ENCODE measurements at regions not wholly inside any gene's neighbourhood (a gene's known extent, or its start where the extent isn't known, plus 50 kb on each side); places are given as distances from the start of the nearest gene placed in this dataset.

- Histone ChIP-seq H3K4me3 (ENCODE audit: low read length) (no peak overlapping the region), H3K9ac (ENCODE audit: extremely low read depth, low read length, poor library complexity, severe bottlenecking) (no peak overlapping the region), H3K9me3 (ENCODE audit: control insufficient read depth, low read length) (no peaks in the 10 kb centered on the region), H3K27ac (ENCODE audit: low read depth, low read length) (no peak overlapping the region), H3K36me3 (ENCODE audit: control insufficient read depth, insufficient read depth, low read length) (no peaks in the 10 kb centered on the region), H3K27me3 (ENCODE audit: control insufficient read depth, insufficient read depth, low read length, poor library complexity, severe bottlenecking) (no peaks in the 10 kb centered on the region), H3K4me1 (ENCODE audit: control insufficient read depth, insufficient read depth, low read length) (peaks cover 7% of the 10 kb centered on the region)
- no peak overlapping the region for H3K27ac Mint-ChIP-seq
- H3K36me3 Mint-ChIP-seq (ENCODE audit: low read depth): no peaks in the 10 kb centered on the region
- H3K27me3 Mint-ChIP-seq (ENCODE audit: insufficient read depth): no peaks in the 10 kb centered on the region
- peaks cover 33% of the 10 kb centered on the region for H3K4me1 Mint-ChIP-seq
- no peaks in the 10 kb centered on the region for H3K9me3 Mint-ChIP-seq
- 44 to 67% methylated on average over 1 of the region's 2 CpGs for WGBS, 2 experiments (ENCODE audit: insufficient coverage in 1 of 2, insufficient read length in 1 of 2)
- no peak for DNase-seq
- TF ChIP-seq CTCF (conservative IDR thresholded peaks at IDR 0.05): no peak
- H3K4me3 Mint-ChIP-seq: no peak overlapping the region
These were observed 1389.1 kb upstream of the PIK3C3 start for GRCh38 chr18:40565805-40566509.

- Histone ChIP-seq H3K27me3 (ENCODE audit: control insufficient read depth, insufficient read depth, low read length, poor library complexity, severe bottlenecking) (no peaks in the 10 kb centered on the region), H3K27ac (ENCODE audit: low read depth, low read length) (peak overlapping the region; percentile 59), H3K36me3 (ENCODE audit: control insufficient read depth, insufficient read depth, low read length) (no peaks in the 10 kb centered on the region), H3K9ac (ENCODE audit: extremely low read depth, low read length, poor library complexity, severe bottlenecking) (no peak overlapping the region), H3K4me3 (ENCODE audit: low read length) (no peak overlapping the region), H3K4me1 (ENCODE audit: control insufficient read depth, insufficient read depth, low read length) (no peaks in the 10 kb centered on the region), H3K9me3 (ENCODE audit: control insufficient read depth, low read length) (no peaks in the 10 kb centered on the region)
- Mint-ChIP-seq H3K4me3 (no peak overlapping the region), H3K4me1 (peaks cover 3% of the 10 kb centered on the region), H3K27ac (no peak overlapping the region), H3K36me3 (ENCODE audit: low read depth) (no peaks in the 10 kb centered on the region), H3K9me3 (no peaks in the 10 kb centered on the region), H3K27me3 (ENCODE audit: insufficient read depth) (no peaks in the 10 kb centered on the region)
- 84% methylated on average over 3 of the region's 3 CpGs; no CpG with 5 or more reads in 1 of the 2 experiments for WGBS, 2 experiments (ENCODE audit: insufficient coverage in 1 of 2, insufficient read length in 1 of 2)
- no peak for DNase-seq
- no peak for TF ChIP-seq CTCF (conservative IDR thresholded peaks at IDR 0.05)
These were observed 1395.5 kb upstream of the PIK3C3 start for GRCh38 chr18:40559556-40559955.

GRCh38 chr18:40558706-40559392, 1396.2 kb upstream of the PIK3C3 start:
- Histone ChIP-seq H3K9ac (ENCODE audit: extremely low read depth, low read length, poor library complexity, severe bottlenecking) (no peak overlapping the region), H3K27ac (ENCODE audit: low read depth, low read length) (peak overlapping the region; percentile 59), H3K4me3 (ENCODE audit: low read length) (no peak overlapping the region), H3K9me3 (ENCODE audit: control insufficient read depth, low read length) (no peaks in the 10 kb centered on the region), H3K27me3 (ENCODE audit: control insufficient read depth, insufficient read depth, low read length, poor library complexity, severe bottlenecking) (no peaks in the 10 kb centered on the region), H3K36me3 (ENCODE audit: control insufficient read depth, insufficient read depth, low read length) (no peaks in the 10 kb centered on the region), H3K4me1 (ENCODE audit: control insufficient read depth, insufficient read depth, low read length) (peaks cover 3% of the 10 kb centered on the region)
- H3K9me3 Mint-ChIP-seq: no peaks in the 10 kb centered on the region
- peaks cover 10% of the 10 kb centered on the region for H3K4me1 Mint-ChIP-seq
- no peak for DNase-seq
- H3K36me3 Mint-ChIP-seq (ENCODE audit: low read depth): no peaks in the 10 kb centered on the region
- TF ChIP-seq CTCF (conservative IDR thresholded peaks at IDR 0.05): no peak
- no peaks in the 10 kb centered on the region for H3K27me3 Mint-ChIP-seq (ENCODE audit: insufficient read depth)
- no peak overlapping the region for H3K4me3 Mint-ChIP-seq
- WGBS, 2 experiments (ENCODE audit: insufficient coverage in 1 of 2, insufficient read length in 1 of 2): 78 to 94% methylated on average over 4 to 5 of the region's 5 CpGs
- no peak overlapping the region for H3K27ac Mint-ChIP-seq

Data from endodermal cell (in vitro differentiated cells).